HFFc6 (cell line): ENCODE measurements at regions not wholly inside any gene's neighbourhood (a gene's known extent, or its start where the extent isn't known, plus 50 kb on each side); places are given as distances from the start of the nearest gene placed in this dataset.
A peak's percentile ranks its signal among the peaks of the same experiment; 100 is the strongest.
"Not testable (repeated sequence)": the region's sequence is repeated elsewhere in the genome, so short reads cannot be mapped to it uniquely, and the experiment has no call there.

Experiments
- DNase-seq: peaks from one replicate; pipeline ENCODE4 v3.0.0-alpha.2; 2018
- H3K27ac Mint-ChIP-seq: 2 replicates; pipeline ENCODE4 v1.8.0; 2020; ENCODE audit warnings: mild to moderate bottlenecking, mixed read lengths
- H3K27me3 Mint-ChIP-seq: 2 replicates; pipeline ENCODE4 v1.8.0; 2021; ENCODE audit warnings: mild to moderate bottlenecking, moderate library complexity, mixed read lengths; ENCODE audit not compliant: insufficient read depth
- H3K36me3 Mint-ChIP-seq: 2 replicates; pipeline ENCODE4 v1.8.0; 2021; ENCODE audit warnings: low read depth, mixed read lengths
- H3K4me1 Mint-ChIP-seq: 2 replicates; pipeline ENCODE4 v1.8.0; 2020; ENCODE audit warnings: low read depth, mixed read lengths
- H3K4me3 Mint-ChIP-seq: 2 replicates; pipeline ENCODE4 v1.8.0; 2020; ENCODE audit warnings: mild to moderate bottlenecking, moderate library complexity, mixed read lengths
- H3K9me3 Mint-ChIP-seq: 2 replicates; pipeline ENCODE4 v1.8.0; 2020; ENCODE audit warnings: mild to moderate bottlenecking, mixed read lengths
- TF ChIP-seq, protein P1 (sequence below): fragments of 200-600 bp; sonication (generic); IDR thresholded peaks from 2 replicates; pipeline ENCODE4 v1.5.0; 2021; ENCODE audit warnings: antibody characterized with exemption, mild to moderate bottlenecking

DNA sequence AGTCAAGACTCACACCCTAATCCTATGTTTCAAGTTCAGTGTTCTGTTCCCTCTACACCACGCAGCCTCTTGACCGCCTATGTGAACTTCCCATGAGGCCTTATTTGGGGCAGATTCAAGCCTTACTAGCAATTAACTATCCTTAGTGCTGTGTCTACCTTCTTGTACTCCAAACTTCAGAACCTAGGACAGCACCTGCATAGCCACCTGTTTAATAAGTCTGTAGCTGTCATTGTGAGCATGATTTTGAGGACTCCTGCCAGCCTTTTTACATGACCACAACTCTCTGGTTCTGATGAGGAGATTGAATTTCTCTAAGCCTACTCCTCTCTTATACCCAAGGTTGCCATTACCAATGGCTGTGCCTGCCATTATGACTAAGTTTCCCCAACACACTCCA is 50.8 kb upstream of the PCSK1 start:
- no peaks in the 10 kb centered on the region for H3K36me3 Mint-ChIP-seq
- no peaks in the 10 kb centered on the region for H3K9me3 Mint-ChIP-seq
- TF ChIP-seq, protein P1, sequence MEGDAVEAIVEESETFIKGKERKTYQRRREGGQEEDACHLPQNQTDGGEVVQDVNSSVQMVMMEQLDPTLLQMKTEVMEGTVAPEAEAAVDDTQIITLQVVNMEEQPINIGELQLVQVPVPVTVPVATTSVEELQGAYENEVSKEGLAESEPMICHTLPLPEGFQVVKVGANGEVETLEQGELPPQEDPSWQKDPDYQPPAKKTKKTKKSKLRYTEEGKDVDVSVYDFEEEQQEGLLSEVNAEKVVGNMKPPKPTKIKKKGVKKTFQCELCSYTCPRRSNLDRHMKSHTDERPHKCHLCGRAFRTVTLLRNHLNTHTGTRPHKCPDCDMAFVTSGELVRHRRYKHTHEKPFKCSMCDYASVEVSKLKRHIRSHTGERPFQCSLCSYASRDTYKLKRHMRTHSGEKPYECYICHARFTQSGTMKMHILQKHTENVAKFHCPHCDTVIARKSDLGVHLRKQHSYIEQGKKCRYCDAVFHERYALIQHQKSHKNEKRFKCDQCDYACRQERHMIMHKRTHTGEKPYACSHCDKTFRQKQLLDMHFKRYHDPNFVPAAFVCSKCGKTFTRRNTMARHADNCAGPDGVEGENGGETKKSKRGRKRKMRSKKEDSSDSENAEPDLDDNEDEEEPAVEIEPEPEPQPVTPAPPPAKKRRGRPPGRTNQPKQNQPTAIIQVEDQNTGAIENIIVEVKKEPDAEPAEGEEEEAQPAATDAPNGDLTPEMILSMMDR, result no peak
- peak; percentile 16 for DNase-seq
- H3K4me1 Mint-ChIP-seq, result no peaks in the 10 kb centered on the region
- H3K4me3 Mint-ChIP-seq, result no peak overlapping the region
- H3K27ac Mint-ChIP-seq, result no peak overlapping the region
- peaks cover 7% of the 10 kb centered on the region for H3K27me3 Mint-ChIP-seq

DNA sequence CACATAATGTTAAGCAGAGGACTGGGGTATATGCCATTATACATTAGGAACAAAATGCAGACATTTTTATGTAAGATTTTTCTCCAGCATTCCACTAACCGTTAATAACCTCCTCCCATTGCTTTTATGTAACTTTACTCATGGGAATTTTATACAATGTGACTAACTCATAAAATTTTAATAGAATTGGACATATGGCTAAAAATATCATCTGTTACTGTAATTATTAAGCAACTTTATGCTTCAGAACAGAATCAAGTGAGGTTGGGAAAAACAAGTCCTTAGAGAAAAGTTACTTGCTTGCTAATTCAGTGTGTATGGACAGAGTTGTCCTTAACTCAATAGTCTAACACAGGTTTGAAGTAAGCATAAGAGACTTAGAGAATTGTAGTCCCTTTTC is 54.8 kb upstream of the PCSK1 start:
- no peaks in the 10 kb centered on the region for H3K36me3 Mint-ChIP-seq
- no peaks in the 10 kb centered on the region for H3K9me3 Mint-ChIP-seq
- peaks cover 7% of the 10 kb centered on the region for H3K27me3 Mint-ChIP-seq
- peaks cover 11% of the 10 kb centered on the region for H3K4me1 Mint-ChIP-seq
- no peak overlapping the region for H3K27ac Mint-ChIP-seq
- TF ChIP-seq, protein P1, result no peak
- no peak overlapping the region for H3K4me3 Mint-ChIP-seq
- no peak for DNase-seq

GRCh38 chr5:96489532-96489931 is 56.5 kb upstream of the PCSK1 start:
- H3K36me3 Mint-ChIP-seq, result no peaks in the 10 kb centered on the region
- no peak overlapping the region for H3K27ac Mint-ChIP-seq
- H3K9me3 Mint-ChIP-seq, result no peaks in the 10 kb centered on the region
- H3K27me3 Mint-ChIP-seq, result peaks cover 7% of the 10 kb centered on the region
- no peak for DNase-seq
- TF ChIP-seq, protein P1, result no peak
- peaks cover 18% of the 10 kb centered on the region for H3K4me1 Mint-ChIP-seq
- H3K4me3 Mint-ChIP-seq, result no peak overlapping the region

- H3K4me3 Mint-ChIP-seq, result peak overlapping the region; percentile 3; the same call in 1 of the 2 replicates
- peak; percentile 33 for DNase-seq
- TF ChIP-seq, protein P1, result no peak
- H3K9me3 Mint-ChIP-seq, result peaks cover 4% of the 10 kb centered on the region; the same call in 1 of the 2 replicates
- peaks cover 18% of the 10 kb centered on the region for H3K4me1 Mint-ChIP-seq
- H3K36me3 Mint-ChIP-seq, result no peaks in the 10 kb centered on the region
- no peaks in the 10 kb centered on the region; the same call in 1 of the 2 replicates for H3K27me3 Mint-ChIP-seq
- peak overlapping the region; percentile 27 for H3K27ac Mint-ChIP-seq
Observed at GRCh38 chr5:96492459-96493047, 59.5 kb upstream of the PCSK1 start.

- H3K4me1 Mint-ChIP-seq, result peaks cover 18% of the 10 kb centered on the region
- H3K27me3 Mint-ChIP-seq, result no peaks in the 10 kb centered on the region; the same call in 1 of the 2 replicates
- H3K27ac Mint-ChIP-seq, result peak overlapping the region; percentile 21; the same call in 1 of the 2 replicates
- TF ChIP-seq, protein P1, result no peak
- 0 out of 2 replicates have a peak overlapping the region, but pooled peaks have one; percentile 17 for H3K4me3 Mint-ChIP-seq
- peaks cover 4% of the 10 kb centered on the region; the same call in 1 of the 2 replicates for H3K9me3 Mint-ChIP-seq
- no peaks in the 10 kb centered on the region for H3K36me3 Mint-ChIP-seq
- no peak for DNase-seq
Observed at GRCh38 chr5:96493219-96493790, 60.3 kb upstream of the PCSK1 start.

DNA sequence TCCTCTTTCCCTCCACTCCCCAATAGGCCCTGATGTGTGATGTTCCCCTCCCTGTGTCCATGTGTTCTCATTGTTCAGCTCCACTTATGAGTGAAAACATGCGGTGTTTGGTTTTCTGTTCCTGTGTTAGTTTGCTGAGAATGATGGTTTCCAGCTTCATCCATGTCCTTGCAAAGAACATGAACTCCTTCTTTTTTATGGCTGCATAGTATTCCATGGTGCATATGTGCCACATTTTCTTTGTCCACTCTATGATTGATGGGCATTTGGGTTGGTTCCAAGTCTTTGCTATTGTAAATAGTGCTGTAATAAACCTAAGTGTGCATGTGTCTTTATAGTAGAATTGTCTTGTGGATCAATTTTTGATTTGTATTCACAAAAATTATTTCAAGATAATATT is 62.4 kb upstream of the PCSK1 start:
- not testable (repeated sequence) for H3K36me3 Mint-ChIP-seq, DNase-seq, H3K9me3 Mint-ChIP-seq, H3K27me3 Mint-ChIP-seq, H3K27ac Mint-ChIP-seq, H3K4me3 Mint-ChIP-seq
- peaks cover 18% of the 10 kb centered on the region for H3K4me1 Mint-ChIP-seq

- H3K36me3 Mint-ChIP-seq, H3K4me3 Mint-ChIP-seq, H3K27ac Mint-ChIP-seq, H3K27me3 Mint-ChIP-seq, DNase-seq, H3K9me3 Mint-ChIP-seq: not testable (repeated sequence)
- H3K4me1 Mint-ChIP-seq, result peaks cover 15% of the 10 kb centered on the region
Observed at GRCh38 chr5:96497027-96497426, 64.0 kb upstream of the PCSK1 start.
